HFF-Myc (cell line): ENCODE measurements at regions not wholly inside any gene's neighbourhood (a gene's known extent, or its start where the extent isn't known, plus 50 kb on each side); places are given as distances from the start of the nearest gene placed in this dataset.

ENCODE experiments used
- DNase-seq: peaks from one replicate; pipeline ENCODE4 v3.0.0-alpha.2; 2011; ENCODE audit warnings: low read depth; ENCODE audit errors: extremely low read depth
- H3K4me3 ChIP-seq: replicated peaks from 2 replicates; pipeline ENCODE4 v1.5.1; 2011; ENCODE audit warnings: low read depth, mild to moderate bottlenecking, control low read depth, low read length
- CTCF ChIP-seq: IDR thresholded peaks from 2 replicates; pipeline ENCODE4 v1.5.1; 2012; ENCODE audit warnings: mild to moderate bottlenecking, low read depth, low read length, control low read depth; ENCODE audit errors: missing control alignments

GRCh38 chr20:11838076-11838636 is 79.5 kb upstream of the BTBD3 start:
- no peak for DNase-seq
- TF ChIP-seq CTCF: no peak
- H3K4me3 ChIP-seq: no peak overlapping the region

GRCh38 chr20:11841972-11842461 is 75.7 kb upstream of the BTBD3 start:
- no peak overlapping the region for H3K4me3 ChIP-seq
- no peak for TF ChIP-seq CTCF
- DNase-seq: no peak

- H3K4me3 ChIP-seq: no peak overlapping the region
- TF ChIP-seq CTCF: no peak
- DNase-seq: no peak
Measured at GRCh38 chr20:11843289-11843688, 74.4 kb upstream of the BTBD3 start.

- no peak for DNase-seq
- no peak overlapping the region for H3K4me3 ChIP-seq
- no peak for TF ChIP-seq CTCF
Measured at GRCh38 chr20:11844691-11845090, 73.0 kb upstream of the BTBD3 start.

- no peak for DNase-seq
- no peak overlapping the region for H3K4me3 ChIP-seq
- TF ChIP-seq CTCF: no peak
Measured at GRCh38 chr20:11845340-11845739, 72.4 kb upstream of the BTBD3 start.

- DNase-seq: no peak
Measured at GRCh38 chr20:11846131-11846530, 71.6 kb upstream of the BTBD3 start.

More at GRCh38 chr20:11846131-11846530, 71.6 kb upstream of the BTBD3 start:
- no peak overlapping the region for H3K4me3 ChIP-seq
- TF ChIP-seq CTCF: no peak
